ENCODE measurements at regions not wholly inside any gene's neighbourhood (a gene's known extent, or its start where the extent isn't known, plus 50 kb on each side); places are given as distances from the start of the nearest gene placed in this dataset.

DNA sequence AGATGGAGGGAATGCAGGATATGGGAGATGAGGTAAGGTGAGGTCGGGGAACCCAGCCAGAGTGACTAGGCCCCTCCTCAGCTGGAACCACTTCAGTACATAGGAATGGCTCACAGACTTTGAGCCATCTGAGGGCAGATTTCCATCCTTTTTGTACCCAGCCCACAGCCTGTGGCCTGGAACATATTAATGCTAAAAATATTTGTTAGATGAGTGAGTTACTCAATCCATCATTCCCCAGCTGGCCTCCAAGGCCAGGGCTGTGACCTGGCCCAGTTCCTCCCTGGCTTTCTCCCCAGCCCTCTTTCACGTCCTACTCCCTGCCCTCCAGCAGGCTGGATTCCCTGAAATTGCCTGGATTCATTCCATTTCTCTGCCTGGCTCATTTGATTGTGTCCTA, 57.2 kb upstream of the PRDM11 start:
- TF ChIP-seq, protein P1, sequence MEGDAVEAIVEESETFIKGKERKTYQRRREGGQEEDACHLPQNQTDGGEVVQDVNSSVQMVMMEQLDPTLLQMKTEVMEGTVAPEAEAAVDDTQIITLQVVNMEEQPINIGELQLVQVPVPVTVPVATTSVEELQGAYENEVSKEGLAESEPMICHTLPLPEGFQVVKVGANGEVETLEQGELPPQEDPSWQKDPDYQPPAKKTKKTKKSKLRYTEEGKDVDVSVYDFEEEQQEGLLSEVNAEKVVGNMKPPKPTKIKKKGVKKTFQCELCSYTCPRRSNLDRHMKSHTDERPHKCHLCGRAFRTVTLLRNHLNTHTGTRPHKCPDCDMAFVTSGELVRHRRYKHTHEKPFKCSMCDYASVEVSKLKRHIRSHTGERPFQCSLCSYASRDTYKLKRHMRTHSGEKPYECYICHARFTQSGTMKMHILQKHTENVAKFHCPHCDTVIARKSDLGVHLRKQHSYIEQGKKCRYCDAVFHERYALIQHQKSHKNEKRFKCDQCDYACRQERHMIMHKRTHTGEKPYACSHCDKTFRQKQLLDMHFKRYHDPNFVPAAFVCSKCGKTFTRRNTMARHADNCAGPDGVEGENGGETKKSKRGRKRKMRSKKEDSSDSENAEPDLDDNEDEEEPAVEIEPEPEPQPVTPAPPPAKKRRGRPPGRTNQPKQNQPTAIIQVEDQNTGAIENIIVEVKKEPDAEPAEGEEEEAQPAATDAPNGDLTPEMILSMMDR (IDR thresholded peaks at IDR 0.05; ENCODE audit: extremely low read depth in 1 of 2, insufficient read depth in 1 of 2, low read depth in 1 of 2, low read length in 2 of 2), result no peak
- TF ChIP-seq EZH2 (IDR thresholded peaks at IDR 0.05; ENCODE audit: borderline replicate concordance, low read depth, low read length, severe bottlenecking) (no peak), FOS (IDR thresholded peaks at IDR 0.05; ENCODE audit: borderline replicate concordance, insufficient read depth, low read length) (no peak), POLR2AphosphoS5 (IDR thresholded peaks at IDR 0.05; ENCODE audit: insufficient read depth, low read depth, low read length) (no peak), POLR2A (IDR thresholded peaks at IDR 0.05; ENCODE audit: low read depth, low read length) (no peak), JUN (IDR thresholded peaks at IDR 0.05; ENCODE audit: borderline replicate concordance, insufficient read depth, insufficient read length, low read depth) (no peak), MYC (IDR thresholded peaks at IDR 0.05; ENCODE audit: low read depth, low read length) (no peak)
- TF ChIP-seq, protein P2, sequence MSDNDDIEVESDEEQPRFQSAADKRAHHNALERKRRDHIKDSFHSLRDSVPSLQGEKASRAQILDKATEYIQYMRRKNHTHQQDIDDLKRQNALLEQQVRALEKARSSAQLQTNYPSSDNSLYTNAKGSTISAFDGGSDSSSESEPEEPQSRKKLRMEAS (IDR thresholded peaks at IDR 0.05; ENCODE audit: insufficient read depth, insufficient read length), result no peak
